SK-N-SH treated with all-trans-retinoic acid at 6 μM for 48 hours (cell line): ENCODE measurements at regions not wholly inside any gene's neighbourhood (a gene's known extent, or its start where the extent isn't known, plus 50 kb on each side); places are given as distances from the start of the nearest gene placed in this dataset.

Source experiments
- ARNTL ChIP-seq: fragments of 450-650 bp; formaldehyde crosslinking; IDR thresholded peaks from 2 replicates; pipeline ENCODE4 v1.5.0; 2020; ENCODE audit warnings: low read depth, mild to moderate bottlenecking, moderate library complexity, borderline replicate concordance
- CSDC2 ChIP-seq: fragments of 250-450 bp; sonication (Bioruptor Pico); IDR thresholded peaks from 2 replicates; pipeline ENCODE4 v1.5.0; 2020; ENCODE audit warnings: mild to moderate bottlenecking, moderate library complexity
- ISL1 ChIP-seq: fragments of 250-450 bp; sonication (Bioruptor Pico); IDR thresholded peaks from 2 replicates; pipeline ENCODE4 v2.1.2; 2022; ENCODE audit warnings: mild to moderate bottlenecking, moderate library complexity
- OSR1 ChIP-seq: fragments of 250-450 bp; sonication (Bioruptor Pico); IDR thresholded peaks from 2 replicates; pipeline ENCODE4 v1.8.0; 2022; ENCODE audit warnings: moderate library complexity, mild to moderate bottlenecking, inconsistent platforms
- TCF4 ChIP-seq: fragments of 250-450 bp; sonication (Bioruptor Pico); IDR thresholded peaks from 2 replicates; pipeline ENCODE4 v1.8.0; 2021; ENCODE audit warnings: mild to moderate bottlenecking, moderate library complexity, borderline replicate concordance
- TOX ChIP-seq: fragments of 250-450 bp; sonication (Bioruptor Pico); IDR thresholded peaks from 2 replicates; pipeline ENCODE4 v1.8.0; 2021; ENCODE audit warnings: mild to moderate bottlenecking, moderate library complexity, borderline replicate concordance
- ZC3H10 ChIP-seq: fragments of 250-450 bp; sonication (Bioruptor Pico); IDR thresholded peaks from 2 replicates; pipeline ENCODE4 v1.5.1; 2021; ENCODE audit warnings: mild to moderate bottlenecking, moderate library complexity
- ZNF565 ChIP-seq: fragments of 450-650 bp; formaldehyde crosslinking; conservative IDR thresholded peaks from 2 replicates; pipeline ENCODE4 v1.5.0; 2020; ENCODE audit warnings: low read depth, mild to moderate bottlenecking, moderate library complexity
- TF ChIP-seq, protein P1 (sequence below): fragments of 250-450 bp; sonication (Bioruptor Pico); IDR thresholded peaks from 2 replicates; pipeline ENCODE4 v1.8.0; 2020; ENCODE audit warnings: mild to moderate bottlenecking, moderate library complexity, borderline replicate concordance
- TF ChIP-seq, protein P2 (sequence below): fragments of 250-450 bp; sonication (Bioruptor Pico); IDR thresholded peaks from 2 replicates; pipeline ENCODE4 v1.5.0; 2020; ENCODE audit warnings: mild to moderate bottlenecking, moderate library complexity

DNA sequence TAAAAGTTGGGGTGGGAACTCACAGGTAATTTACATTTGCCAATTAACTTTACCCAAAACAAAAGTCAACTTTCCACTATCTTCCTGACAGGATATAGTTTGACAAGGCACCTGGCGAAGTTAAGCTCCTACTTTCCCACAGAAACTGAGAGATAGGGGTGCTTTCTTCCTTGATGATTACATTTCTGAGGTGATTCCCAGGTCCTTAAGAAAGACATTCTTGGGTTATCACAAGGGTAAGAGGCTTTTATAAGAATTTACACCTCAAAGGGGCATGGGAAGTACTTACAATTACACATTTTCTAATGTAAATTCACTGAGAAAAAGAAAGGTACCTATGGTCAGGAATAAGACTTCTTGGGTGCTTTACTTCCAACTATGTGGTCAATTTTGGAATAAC, 660.9 kb upstream of the MGAT4C start:
- no peak for TF ChIP-seq ARNTL (CRISPR knock-in tag)
- TF ChIP-seq, protein P1, sequence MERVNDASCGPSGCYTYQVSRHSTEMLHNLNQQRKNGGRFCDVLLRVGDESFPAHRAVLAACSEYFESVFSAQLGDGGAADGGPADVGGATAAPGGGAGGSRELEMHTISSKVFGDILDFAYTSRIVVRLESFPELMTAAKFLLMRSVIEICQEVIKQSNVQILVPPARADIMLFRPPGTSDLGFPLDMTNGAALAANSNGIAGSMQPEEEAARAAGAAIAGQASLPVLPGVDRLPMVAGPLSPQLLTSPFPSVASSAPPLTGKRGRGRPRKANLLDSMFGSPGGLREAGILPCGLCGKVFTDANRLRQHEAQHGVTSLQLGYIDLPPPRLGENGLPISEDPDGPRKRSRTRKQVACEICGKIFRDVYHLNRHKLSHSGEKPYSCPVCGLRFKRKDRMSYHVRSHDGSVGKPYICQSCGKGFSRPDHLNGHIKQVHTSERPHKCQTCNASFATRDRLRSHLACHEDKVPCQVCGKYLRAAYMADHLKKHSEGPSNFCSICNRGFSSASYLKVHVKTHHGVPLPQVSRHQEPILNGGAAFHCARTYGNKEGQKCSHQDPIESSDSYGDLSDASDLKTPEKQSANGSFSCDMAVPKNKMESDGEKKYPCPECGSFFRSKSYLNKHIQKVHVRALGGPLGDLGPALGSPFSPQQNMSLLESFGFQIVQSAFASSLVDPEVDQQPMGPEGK (CRISPR knock-in tag): no peak
- no peak for TF ChIP-seq ZNF565
- TF ChIP-seq ZC3H10 (CRISPR knock-in tag): no peak
- TF ChIP-seq CSDC2: no peak
- no peak for TF ChIP-seq TOX (CRISPR knock-in tag)
- TF ChIP-seq OSR1 (CRISPR knock-in tag): no peak
- TF ChIP-seq ISL1 (CRISPR knock-in tag): no peak
- TF ChIP-seq, protein P2, sequence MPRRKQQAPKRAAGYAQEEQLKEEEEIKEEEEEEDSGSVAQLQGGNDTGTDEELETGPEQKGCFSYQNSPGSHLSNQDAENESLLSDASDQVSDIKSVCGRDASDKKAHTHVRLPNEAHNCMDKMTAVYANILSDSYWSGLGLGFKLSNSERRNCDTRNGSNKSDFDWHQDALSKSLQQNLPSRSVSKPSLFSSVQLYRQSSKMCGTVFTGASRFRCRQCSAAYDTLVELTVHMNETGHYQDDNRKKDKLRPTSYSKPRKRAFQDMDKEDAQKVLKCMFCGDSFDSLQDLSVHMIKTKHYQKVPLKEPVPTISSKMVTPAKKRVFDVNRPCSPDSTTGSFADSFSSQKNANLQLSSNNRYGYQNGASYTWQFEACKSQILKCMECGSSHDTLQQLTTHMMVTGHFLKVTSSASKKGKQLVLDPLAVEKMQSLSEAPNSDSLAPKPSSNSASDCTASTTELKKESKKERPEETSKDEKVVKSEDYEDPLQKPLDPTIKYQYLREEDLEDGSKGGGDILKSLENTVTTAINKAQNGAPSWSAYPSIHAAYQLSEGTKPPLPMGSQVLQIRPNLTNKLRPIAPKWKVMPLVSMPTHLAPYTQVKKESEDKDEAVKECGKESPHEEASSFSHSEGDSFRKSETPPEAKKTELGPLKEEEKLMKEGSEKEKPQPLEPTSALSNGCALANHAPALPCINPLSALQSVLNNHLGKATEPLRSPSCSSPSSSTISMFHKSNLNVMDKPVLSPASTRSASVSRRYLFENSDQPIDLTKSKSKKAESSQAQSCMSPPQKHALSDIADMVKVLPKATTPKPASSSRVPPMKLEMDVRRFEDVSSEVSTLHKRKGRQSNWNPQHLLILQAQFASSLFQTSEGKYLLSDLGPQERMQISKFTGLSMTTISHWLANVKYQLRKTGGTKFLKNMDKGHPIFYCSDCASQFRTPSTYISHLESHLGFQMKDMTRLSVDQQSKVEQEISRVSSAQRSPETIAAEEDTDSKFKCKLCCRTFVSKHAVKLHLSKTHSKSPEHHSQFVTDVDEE (CRISPR knock-in tag): no peak
- no peak for TF ChIP-seq TCF4 (CRISPR knock-in tag)
